Panc1 (cell line): ENCODE measurements at regions not wholly inside any gene's neighbourhood (a gene's known extent, or its start where the extent isn't known, plus 50 kb on each side); places are given as distances from the start of the nearest gene placed in this dataset.

Experiments
- ATAC-seq: fragments of 200-7000 bp; cut with Tn5 transposase; 2 replicates; pipeline ENCODE4 v1.9.1; 2020; ENCODE audit warnings: mild to moderate bottlenecking, moderate library complexity
- BruUV-seq: library from RNA; stranded (reverse); fragments of 400-500 nt; replicated peaks from 2 replicates; lab custom pipeline; 2021; lab: Mats Ljungman, UMichigan
- CTCF ChIA-PET: fragments of 300-600 bp; sonication (Branson Sonifier 250); formaldehyde crosslinking; loops from one replicate; lab custom pipeline; 2022; ENCODE audit warnings: antibody characterized with exemption; lab: Charles Lee
- POLR2A ChIA-PET: fragments of 300-600 bp; sonication (Branson Sonifier 250); formaldehyde crosslinking; loops from one replicate; lab custom pipeline; 2022; ENCODE audit warnings: antibody characterized with exemption; lab: Charles Lee
- DNase-seq: peaks from one replicate; pipeline ENCODE4 v3.0.0-alpha.2; 2010; ENCODE audit warnings: low read depth, low spot score
- H3K27ac ChIP-seq: 2 replicates; pipeline ENCODE4 v1.5.1; 2011; ENCODE audit warnings: mild to moderate bottlenecking, low read length, inconsistent platforms
- H3K27me3 ChIP-seq: fragments of 200-500 bp; sonication (Bioruptor generic); 2 replicates; pipeline ENCODE4 v1.6.0; 2014; ENCODE audit warnings: low read length, inconsistent platforms; ENCODE audit not compliant: control insufficient read depth, insufficient read depth
- H3K36me3 ChIP-seq: fragments of 200-500 bp; sonication (Bioruptor generic); 2 replicates; pipeline ENCODE4 v1.5.1; 2014; ENCODE audit warnings: inconsistent platforms, mild to moderate bottlenecking, low read length, moderate library complexity; ENCODE audit not compliant: control insufficient read depth, insufficient read depth
- H3K4me1 ChIP-seq: 2 replicates; pipeline ENCODE4 v1.5.1; 2011; ENCODE audit warnings: inconsistent platforms, mild to moderate bottlenecking, low read length, moderate library complexity; ENCODE audit not compliant: control insufficient read depth, insufficient read depth
- H3K4me3 ChIP-seq, 2 experiments: 2 replicates each; pipeline ENCODE4 v1.5.1; 2011 to 2012; ENCODE audit warnings: low read depth in 2 of 2, low read length in 2 of 2, mild to moderate bottlenecking in 2 of 2, inconsistent platforms in 1 of 2, moderate library complexity in 1 of 2
- H3K9me3 ChIP-seq: fragments of 200-500 bp; sonication (Bioruptor generic); 2 replicates; pipeline ENCODE4 v1.5.1; 2014; ENCODE audit warnings: low read depth, mild to moderate bottlenecking, inconsistent platforms, low read length, moderate library complexity; ENCODE audit not compliant: control insufficient read depth, insufficient read depth
- CTCF ChIP-seq: fragments of 450-650 bp; IDR thresholded peaks from 2 replicates; pipeline ENCODE4 v1.5.1; 2017; ENCODE audit warnings: mild to moderate bottlenecking
- POLR2AphosphoS5 ChIP-seq: IDR thresholded peaks from 2 replicates; pipeline ENCODE4 v1.6.1; 2012; ENCODE audit warnings: mild to moderate bottlenecking, low read depth, low read length, moderate library complexity
- SIN3A ChIP-seq: IDR thresholded peaks from 2 replicates; pipeline ENCODE4 v1.6.1; 2012; ENCODE audit warnings: low read depth, mild to moderate bottlenecking, low read length, moderate library complexity, borderline replicate concordance; ENCODE audit not compliant: insufficient read depth
- TCF7L2 ChIP-seq: IDR thresholded peaks from 2 replicates; pipeline ENCODE4 v1.6.1; 2011; ENCODE audit warnings: mild to moderate bottlenecking, low read depth, low read length, inconsistent platforms
- in situ Hi-C: cut with HindIII; loops from 2 replicates; pipeline ENCODE4 v1.10.0; 2016; ENCODE audit warnings: low sequenced_read_pairs, low pct_unique_long_range_greater_than_20kb
- intact Hi-C: fragments of 100-400 bp; cut with micrococcal nuclease; formaldehyde crosslinking; loops from one replicate; pipeline ENCODE4 v1.10.0; 2022; ENCODE audit not compliant: unreplicated experiment
- TF ChIP-seq, protein P1 (sequence below), 2 experiments: IDR thresholded peaks; 2 replicates each; pipeline ENCODE4 v1.6.1; 2011 to 2012; ENCODE audit warnings: low read depth in 2 of 2, control low read depth in 1 of 2, low read length in 1 of 2, mild to moderate bottlenecking in 1 of 2, moderate library complexity in 1 of 2; ENCODE audit not compliant: insufficient read depth in 1 of 2

- POLR2A ChIA-PET = no interaction called here
- ATAC-seq = no peak
- H3K27me3 ChIP-seq = no peaks in the 10 kb centered on the region
- no peak overlapping the region for H3K27ac ChIP-seq
- CTCF ChIA-PET = no interaction called here
- no peaks in the 10 kb centered on the region for H3K9me3 ChIP-seq
- in situ Hi-C loops = no loop called here
- intact Hi-C loops = no loop called here
- H3K36me3 ChIP-seq = no peaks in the 10 kb centered on the region
- no peak overlapping the region for H3K4me3 ChIP-seq
- no peaks in the 10 kb centered on the region for H3K4me1 ChIP-seq
- TF ChIP-seq POLR2AphosphoS5 (no peak), CTCF (no peak), SIN3A (no peak), TCF7L2 (no peak)
- TF ChIP-seq, protein P1, sequence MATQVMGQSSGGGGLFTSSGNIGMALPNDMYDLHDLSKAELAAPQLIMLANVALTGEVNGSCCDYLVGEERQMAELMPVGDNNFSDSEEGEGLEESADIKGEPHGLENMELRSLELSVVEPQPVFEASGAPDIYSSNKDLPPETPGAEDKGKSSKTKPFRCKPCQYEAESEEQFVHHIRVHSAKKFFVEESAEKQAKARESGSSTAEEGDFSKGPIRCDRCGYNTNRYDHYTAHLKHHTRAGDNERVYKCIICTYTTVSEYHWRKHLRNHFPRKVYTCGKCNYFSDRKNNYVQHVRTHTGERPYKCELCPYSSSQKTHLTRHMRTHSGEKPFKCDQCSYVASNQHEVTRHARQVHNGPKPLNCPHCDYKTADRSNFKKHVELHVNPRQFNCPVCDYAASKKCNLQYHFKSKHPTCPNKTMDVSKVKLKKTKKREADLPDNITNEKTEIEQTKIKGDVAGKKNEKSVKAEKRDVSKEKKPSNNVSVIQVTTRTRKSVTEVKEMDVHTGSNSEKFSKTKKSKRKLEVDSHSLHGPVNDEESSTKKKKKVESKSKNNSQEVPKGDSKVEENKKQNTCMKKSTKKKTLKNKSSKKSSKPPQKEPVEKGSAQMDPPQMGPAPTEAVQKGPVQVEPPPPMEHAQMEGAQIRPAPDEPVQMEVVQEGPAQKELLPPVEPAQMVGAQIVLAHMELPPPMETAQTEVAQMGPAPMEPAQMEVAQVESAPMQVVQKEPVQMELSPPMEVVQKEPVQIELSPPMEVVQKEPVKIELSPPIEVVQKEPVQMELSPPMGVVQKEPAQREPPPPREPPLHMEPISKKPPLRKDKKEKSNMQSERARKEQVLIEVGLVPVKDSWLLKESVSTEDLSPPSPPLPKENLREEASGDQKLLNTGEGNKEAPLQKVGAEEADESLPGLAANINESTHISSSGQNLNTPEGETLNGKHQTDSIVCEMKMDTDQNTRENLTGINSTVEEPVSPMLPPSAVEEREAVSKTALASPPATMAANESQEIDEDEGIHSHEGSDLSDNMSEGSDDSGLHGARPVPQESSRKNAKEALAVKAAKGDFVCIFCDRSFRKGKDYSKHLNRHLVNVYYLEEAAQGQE (IDR thresholded peaks at IDR 0.05; ENCODE audit: insufficient read depth in 1 of 2, low read depth in 2 of 2, low read length in 1 of 2) = no peak
- DNase-seq = no peak
- BruUV-seq = no TSS peak
These were observed 378.9 kb downstream of the DUSP10 start for GRCh38 chr1:221363039-221363438.

GRCh38 chr1:221366495-221367110, 375.3 kb downstream of the DUSP10 start:
- Histone ChIP-seq H3K27ac (no peak overlapping the region), H3K4me1 (no peaks in the 10 kb centered on the region), H3K9me3 (no peaks in the 10 kb centered on the region), H3K36me3 (no peaks in the 10 kb centered on the region), H3K4me3 (no peak overlapping the region), H3K27me3 (no peaks in the 10 kb centered on the region)
- in situ Hi-C loops = no loop called here
- intact Hi-C loops = no loop called here
- ATAC-seq (no peak), DNase-seq (no peak)
- BruUV-seq = no TSS peak
- no peak for TF ChIP-seq TCF7L2
- TF ChIP-seq POLR2AphosphoS5 = no peak
- TF ChIP-seq, protein P1 (IDR thresholded peaks at IDR 0.05; ENCODE audit: insufficient read depth in 1 of 2, low read depth in 2 of 2, low read length in 1 of 2) = no peak
- no peak for TF ChIP-seq CTCF
- no peak for TF ChIP-seq SIN3A
- CTCF ChIA-PET = no interaction called here
- POLR2A ChIA-PET = no interaction called here
